NT2/D1 (cell line): ENCODE measurements at regions not wholly inside any gene's neighbourhood (a gene's known extent, or its start where the extent isn't known, plus 50 kb on each side); places are given as distances from the start of the nearest gene placed in this dataset.

Experiments
- DNase-seq: peaks from one replicate; pipeline ENCODE4 v3.0.0-alpha.2; 2011; ENCODE audit warnings: low read depth, low spot score
- H3K27me3 ChIP-seq: 2 replicates; pipeline ENCODE4 v1.6.0; 2011; ENCODE audit warnings: mild to moderate bottlenecking; ENCODE audit not compliant: insufficient read length, insufficient read depth
- H3K36me3 ChIP-seq: 2 replicates; pipeline ENCODE4 v1.6.1; 2011; ENCODE audit warnings: mild to moderate bottlenecking, low read length, mixed read lengths; ENCODE audit not compliant: insufficient read depth, insufficient read length
- H3K4me1 ChIP-seq: 2 replicates; pipeline ENCODE4 v1.5.1; 2011; ENCODE audit not compliant: insufficient read depth, insufficient read length
- H3K4me3 ChIP-seq: 2 replicates; pipeline ENCODE4 v1.5.1; 2011; ENCODE audit warnings: low read depth; ENCODE audit not compliant: insufficient read length
- H3K9ac ChIP-seq: 2 replicates; pipeline ENCODE4 v1.6.0; 2011; ENCODE audit warnings: low read depth; ENCODE audit not compliant: insufficient read length
- H3K9me3 ChIP-seq: 2 replicates; pipeline ENCODE4 v1.5.1; 2011; ENCODE audit warnings: mild to moderate bottlenecking, low read length; ENCODE audit not compliant: insufficient read depth
- SUZ12 ChIP-seq: IDR thresholded peaks from 2 replicates; pipeline ENCODE4 v1.6.1; 2011; ENCODE audit not compliant: insufficient read length, insufficient read depth; ENCODE audit errors: extremely low read depth
- YY1 ChIP-seq: IDR thresholded peaks from 2 replicates; pipeline ENCODE4 v1.6.1; 2011; ENCODE audit not compliant: insufficient read length, insufficient read depth
- ZNF274 ChIP-seq: IDR thresholded peaks from 2 replicates; pipeline ENCODE4 v1.6.1; 2011; ENCODE audit warnings: mild to moderate bottlenecking, low read depth, low read length

GRCh38 chr20:60780388-60781025 is 471.6 kb upstream of the CDH4 start:
- Histone ChIP-seq H3K9me3 (peaks cover 10% of the 10 kb centered on the region; the same call in 1 of the 2 replicates), H3K4me1 (no peaks in the 10 kb centered on the region), H3K9ac (no peak overlapping the region), H3K36me3 (no peaks in the 10 kb centered on the region), H3K27me3 (no peaks in the 10 kb centered on the region), H3K4me3 (no peak overlapping the region)
- DNase-seq: no peak
- no peak for TF ChIP-seq ZNF274
- TF ChIP-seq YY1: no peak
- no peak for TF ChIP-seq SUZ12

- H3K9ac ChIP-seq: no peak overlapping the region
- H3K4me3 ChIP-seq: no peak overlapping the region
- no peaks in the 10 kb centered on the region for H3K36me3 ChIP-seq
- TF ChIP-seq YY1 (no peak), SUZ12 (no peak), ZNF274 (no peak)
- no peak for DNase-seq
- H3K27me3 ChIP-seq: no peaks in the 10 kb centered on the region
- no peaks in the 10 kb centered on the region for H3K4me1 ChIP-seq
- peaks cover 10% of the 10 kb centered on the region; the same call in 1 of the 2 replicates for H3K9me3 ChIP-seq
These were observed 469.0 kb upstream of the CDH4 start for GRCh38 chr20:60782959-60783625.

GRCh38 chr20:60785301-60785700 is 466.8 kb upstream of the CDH4 start:
- TF ChIP-seq SUZ12 (no peak), YY1 (no peak), ZNF274 (no peak)
- Histone ChIP-seq H3K36me3 (no peaks in the 10 kb centered on the region), H3K4me3 (no peak overlapping the region), H3K9ac (no peak overlapping the region), H3K4me1 (peaks cover 6% of the 10 kb centered on the region), H3K27me3 (no peaks in the 10 kb centered on the region), H3K9me3 (peaks cover 6% of the 10 kb centered on the region; the same call in 1 of the 2 replicates)
- no peak for DNase-seq

GRCh38 chr20:60785785-60786184 is 466.3 kb upstream of the CDH4 start:
- TF ChIP-seq SUZ12: no peak
- no peak for TF ChIP-seq ZNF274
- no peak for TF ChIP-seq YY1
- H3K4me3 ChIP-seq: no peak overlapping the region
- DNase-seq: no peak
- peaks cover 6% of the 10 kb centered on the region; the same call in 1 of the 2 replicates for H3K9me3 ChIP-seq
- H3K4me1 ChIP-seq: peaks cover 6% of the 10 kb centered on the region
- no peaks in the 10 kb centered on the region for H3K27me3 ChIP-seq
- H3K9ac ChIP-seq: no peak overlapping the region
- no peaks in the 10 kb centered on the region for H3K36me3 ChIP-seq

DNA sequence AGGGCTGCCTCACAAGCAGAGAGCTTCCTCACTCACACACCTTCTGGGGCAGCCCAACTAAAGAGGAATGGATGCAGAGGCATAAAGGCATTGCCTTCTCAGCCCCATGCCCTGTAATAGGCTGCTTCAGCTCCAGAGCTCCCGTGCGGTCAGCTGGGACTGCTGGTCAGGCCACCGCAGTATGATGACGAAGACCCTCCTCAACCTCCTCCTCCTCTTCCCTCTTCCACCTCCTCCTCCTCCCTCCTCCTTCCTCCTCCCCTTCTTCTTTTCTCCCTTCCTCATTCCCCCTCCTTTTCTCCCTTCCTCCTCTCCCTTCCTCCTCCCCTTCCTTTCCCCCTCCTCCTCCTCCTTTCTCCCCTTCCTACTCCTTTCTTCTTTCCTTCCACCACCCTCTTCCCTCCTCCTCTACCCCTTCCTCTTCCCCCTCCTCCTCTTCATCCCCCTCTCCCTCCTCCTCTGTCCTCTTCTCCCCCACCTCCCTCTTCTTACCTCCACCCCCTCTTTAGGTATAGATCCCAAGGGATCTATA is 465.3 kb upstream of the CDH4 start:
- no peak overlapping the region for H3K9ac ChIP-seq
- peaks cover 7% of the 10 kb centered on the region for H3K27me3 ChIP-seq
- peaks cover 6% of the 10 kb centered on the region for H3K4me1 ChIP-seq
- H3K4me3 ChIP-seq: no peak overlapping the region
- H3K36me3 ChIP-seq: no peaks in the 10 kb centered on the region
- H3K9me3 ChIP-seq: peaks cover 6% of the 10 kb centered on the region; the same call in 1 of the 2 replicates
- no peak for DNase-seq
- no peak for TF ChIP-seq SUZ12
- TF ChIP-seq YY1: no peak
- no peak for TF ChIP-seq ZNF274

- no peak for DNase-seq
- TF ChIP-seq SUZ12 (no peak), YY1 (no peak), ZNF274 (no peak)
These were observed 464.8 kb upstream of the CDH4 start for GRCh38 chr20:60787276-60787675.

GRCh38 chr20:60788070-60788469 is 464.0 kb upstream of the CDH4 start:
- H3K36me3 ChIP-seq: no peaks in the 10 kb centered on the region
- TF ChIP-seq SUZ12: no peak
- no peak for TF ChIP-seq YY1
- TF ChIP-seq ZNF274: no peak
- no peak overlapping the region for H3K9ac ChIP-seq
- no peak overlapping the region for H3K4me3 ChIP-seq
- peaks cover 12% of the 10 kb centered on the region for H3K27me3 ChIP-seq
- peaks cover 6% of the 10 kb centered on the region; the same call in 1 of the 2 replicates for H3K9me3 ChIP-seq
- DNase-seq: no peak
- peaks cover 6% of the 10 kb centered on the region for H3K4me1 ChIP-seq

More at GRCh38 chr20:60787276-60787675, 464.8 kb upstream of the CDH4 start:
- H3K4me3 ChIP-seq: no peak overlapping the region
- H3K27me3 ChIP-seq: peaks cover 8% of the 10 kb centered on the region
- peaks cover 6% of the 10 kb centered on the region; the same call in 1 of the 2 replicates for H3K9me3 ChIP-seq
- no peaks in the 10 kb centered on the region for H3K36me3 ChIP-seq
- H3K9ac ChIP-seq: no peak overlapping the region
- peaks cover 6% of the 10 kb centered on the region for H3K4me1 ChIP-seq
